ENCODE measurements at regions not wholly inside any gene's neighbourhood (a gene's known extent, or its start where the extent isn't known, plus 50 kb on each side); places are given as distances from the start of the nearest gene placed in this dataset.
"Not testable (repeated sequence)": the region's sequence is repeated elsewhere in the genome, so short reads cannot be mapped to it uniquely, and the experiment has no call there.

DNA sequence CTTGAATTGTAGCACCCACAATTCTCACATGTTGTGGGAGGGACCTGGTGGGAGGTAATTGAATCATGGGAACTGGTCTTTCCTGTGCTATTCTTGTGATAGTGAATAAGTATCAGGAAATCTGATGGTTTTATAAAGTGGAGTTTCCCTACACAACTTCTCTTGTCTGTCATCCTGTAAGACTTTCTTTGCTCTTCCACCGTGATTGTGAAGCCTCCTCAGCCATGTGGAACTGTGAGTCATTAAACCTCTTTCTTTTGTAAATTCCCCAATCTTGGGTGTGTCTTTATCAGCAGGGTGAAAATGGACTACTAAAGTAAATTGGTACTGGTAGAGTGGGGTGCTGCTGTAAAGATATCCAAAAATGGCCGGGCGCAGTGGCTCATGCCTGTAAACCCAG is 215.6 kb downstream of the LIG4 start:
- no peak for DNase-seq

DNA sequence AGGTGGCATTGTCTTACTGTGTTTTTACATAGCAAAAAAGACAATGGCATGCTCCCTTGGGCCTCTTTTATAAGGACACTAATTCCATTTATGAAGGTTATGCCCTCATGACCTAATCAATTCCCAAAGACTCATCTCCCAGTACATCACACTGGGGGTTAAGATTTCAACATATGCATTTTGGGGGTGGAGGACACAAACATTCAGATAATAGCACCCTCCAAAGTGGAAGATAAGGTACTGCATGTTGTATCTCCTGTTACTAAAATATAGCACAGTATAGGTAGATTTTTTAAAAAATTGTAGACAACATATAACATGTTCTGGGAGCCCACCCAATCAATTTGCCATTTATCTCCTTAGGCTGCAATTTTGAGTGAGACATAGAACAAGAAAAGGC is 221.2 kb downstream of the LIG4 start:
- no peak for DNase-seq

DNA sequence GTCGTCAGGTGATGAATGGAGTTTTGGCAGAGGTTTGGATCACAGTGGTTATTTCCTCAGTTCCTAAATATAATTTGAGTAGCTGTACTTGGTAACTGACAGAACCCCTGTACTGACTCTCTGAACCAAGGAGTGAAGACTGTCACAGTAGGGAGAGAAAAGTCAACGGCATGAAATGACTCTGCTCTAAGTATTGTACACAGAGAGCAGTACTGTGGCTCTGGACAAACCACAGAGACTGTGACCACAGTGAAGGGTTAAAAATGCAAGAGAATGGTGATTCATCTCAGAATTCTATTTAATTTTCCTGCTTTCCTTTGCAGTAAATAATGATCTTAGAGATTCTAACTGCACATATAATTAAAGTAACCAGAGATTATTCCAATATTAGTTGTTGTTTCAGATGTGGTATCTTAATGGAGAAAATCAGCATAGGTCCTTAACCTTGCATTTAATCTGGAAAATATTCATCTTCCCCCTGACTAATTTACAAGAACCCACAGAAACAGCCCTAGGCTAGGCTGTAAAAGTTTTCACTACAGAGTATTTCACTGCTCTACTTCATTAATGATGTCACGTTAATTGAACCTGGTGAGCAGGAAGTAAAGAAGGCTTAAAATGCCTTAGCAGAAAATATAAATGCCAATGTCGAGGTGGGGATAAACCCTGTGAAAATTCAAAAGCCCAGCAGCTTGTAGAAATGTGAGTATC is 221.9 kb downstream of the LIG4 start:
- no peak for DNase-seq

DNA sequence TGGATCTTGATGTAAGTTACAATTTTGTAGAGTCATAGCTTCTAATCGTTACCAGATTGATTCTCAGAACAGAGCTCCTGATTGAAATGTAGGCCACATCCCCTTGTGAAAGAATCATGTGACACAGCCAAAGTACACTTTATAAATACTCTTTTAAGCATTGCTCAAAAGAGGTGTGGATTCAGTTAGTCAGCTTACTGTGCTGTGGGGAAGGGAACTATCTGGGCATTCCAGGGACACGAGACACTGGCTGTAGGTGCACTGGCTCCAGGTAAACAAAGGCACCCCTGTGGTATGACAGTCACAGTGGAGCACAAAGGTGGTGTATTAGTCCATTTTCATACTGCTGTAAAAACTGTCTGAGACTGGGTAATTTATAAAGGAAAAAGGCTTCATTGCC is 222.8 kb downstream of the LIG4 start:
- DNase-seq, result no peak

DNA sequence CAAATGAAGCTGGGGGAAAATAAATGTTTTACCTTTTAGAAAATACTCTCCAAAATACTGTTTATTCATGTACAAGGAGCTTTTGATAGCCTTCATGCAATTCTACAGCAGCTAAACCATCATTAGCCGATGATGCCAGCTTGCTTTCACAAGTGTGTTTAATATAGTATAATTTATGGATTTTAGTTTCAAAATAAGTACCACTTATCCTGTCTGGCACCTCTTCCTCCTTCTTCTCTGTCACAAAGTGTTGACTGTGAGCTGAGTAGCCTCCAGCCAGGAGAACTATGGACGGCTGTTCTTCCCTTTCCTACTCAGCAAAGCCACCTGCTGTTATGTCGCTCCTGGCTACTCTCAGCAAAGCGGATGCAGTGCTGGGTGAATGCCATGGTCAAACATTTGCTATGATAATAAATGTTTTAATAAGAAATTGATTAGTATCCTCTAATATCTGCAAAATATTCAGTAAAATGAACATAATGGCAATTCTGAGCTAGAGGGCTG is 238.2 kb downstream of the LIG4 start:
- no peak for DNase-seq

DNA sequence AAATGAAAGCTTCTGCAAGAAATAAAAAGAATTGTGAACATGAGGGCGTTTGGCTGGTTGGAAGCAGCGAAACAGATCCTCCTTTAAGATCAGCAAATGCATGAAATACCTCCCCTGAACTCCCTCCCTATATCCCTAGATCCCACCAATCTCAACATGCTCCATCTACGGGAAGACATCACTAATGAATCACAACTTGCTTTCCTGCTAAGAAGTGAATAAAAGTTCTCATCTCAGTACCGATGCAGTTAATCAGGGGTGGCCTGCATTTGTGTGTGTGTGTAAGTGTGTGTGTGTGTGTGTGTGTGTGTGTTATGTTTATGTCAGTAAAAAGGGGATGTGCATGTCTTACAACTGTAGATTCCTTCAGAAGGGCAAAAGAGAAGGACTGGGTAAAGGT is 238.7 kb downstream of the LIG4 start:
- no peak for DNase-seq

DNA sequence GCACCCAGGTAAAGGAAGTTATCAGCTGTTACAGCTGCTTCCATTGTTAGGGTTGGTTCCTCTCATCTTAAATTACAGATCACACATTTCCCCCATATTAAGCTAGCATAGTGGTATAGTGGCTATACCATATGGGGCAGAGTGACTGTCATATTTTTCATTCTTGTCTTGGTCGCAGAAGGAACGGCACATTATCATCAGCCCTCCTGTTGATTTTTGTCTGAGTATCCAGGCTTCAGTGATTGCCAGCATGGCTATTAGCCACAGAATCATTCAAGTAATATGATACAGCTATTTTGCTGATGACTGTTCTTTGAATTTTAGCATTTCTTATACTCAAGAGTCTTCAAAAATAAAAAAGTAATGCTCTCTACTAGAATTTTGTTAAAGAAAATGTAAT is 240.9 kb downstream of the LIG4 start:
- DNase-seq, result no peak

DNA sequence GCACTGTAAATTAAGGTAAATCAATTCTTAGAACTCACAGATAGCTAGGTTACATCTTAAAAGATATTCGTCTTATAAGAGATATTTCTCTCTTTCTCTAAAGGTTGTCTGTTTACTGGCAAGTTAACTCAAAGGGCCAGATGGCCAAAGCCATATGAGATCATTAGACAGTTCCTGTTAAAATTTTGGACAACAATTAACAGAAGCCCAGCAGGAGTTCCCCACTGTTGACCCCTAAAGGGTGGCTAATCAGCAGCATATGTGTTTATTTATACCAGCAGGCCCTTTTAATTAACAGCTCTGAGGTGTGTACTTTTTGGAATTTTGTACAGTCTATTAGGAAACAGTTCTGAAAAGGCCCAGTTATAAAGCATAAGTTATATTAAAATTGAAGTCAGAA is 245.8 kb downstream of the LIG4 start:
- DNase-seq, result no peak

DNA sequence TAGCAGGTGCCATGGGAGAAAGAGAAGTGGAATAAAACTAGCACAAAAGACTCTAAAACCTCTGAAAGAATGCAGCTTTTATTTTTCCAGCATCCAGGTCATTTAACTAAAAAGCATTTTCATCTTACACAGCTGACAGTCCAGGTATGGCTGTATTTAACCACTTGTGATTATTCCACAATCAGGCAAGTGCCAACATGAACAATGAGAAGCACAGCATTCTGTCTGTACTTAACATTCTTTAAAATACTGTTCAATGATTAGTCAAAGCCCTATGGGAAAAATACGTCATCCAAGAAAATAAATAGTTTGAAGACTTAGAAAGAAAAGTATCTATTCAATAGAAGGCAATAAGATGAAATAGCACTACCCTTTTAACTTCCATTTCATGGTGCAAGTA is 246.9 kb downstream of the LIG4 start:
- no peak for DNase-seq

DNA sequence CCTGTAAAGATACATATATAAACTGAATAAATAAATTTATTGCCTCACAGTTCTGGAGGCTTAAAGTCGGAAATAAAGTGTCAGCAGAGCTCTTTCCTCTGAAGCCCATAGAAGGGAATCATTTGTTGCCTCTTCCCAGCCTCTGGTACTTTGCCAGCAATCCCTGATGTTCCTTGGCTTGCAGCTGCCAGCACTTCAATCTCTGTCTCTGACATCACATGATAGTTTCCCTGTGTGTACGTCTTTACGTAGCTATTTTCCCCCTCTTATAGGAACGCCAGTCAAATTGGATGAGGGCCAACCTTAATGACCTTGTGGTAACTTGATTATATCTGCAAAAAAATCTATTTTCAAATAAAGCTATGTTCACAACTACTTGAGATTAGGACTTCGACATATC is 250.9 kb downstream of the LIG4 start:
- DNase-seq, result no peak

DNA sequence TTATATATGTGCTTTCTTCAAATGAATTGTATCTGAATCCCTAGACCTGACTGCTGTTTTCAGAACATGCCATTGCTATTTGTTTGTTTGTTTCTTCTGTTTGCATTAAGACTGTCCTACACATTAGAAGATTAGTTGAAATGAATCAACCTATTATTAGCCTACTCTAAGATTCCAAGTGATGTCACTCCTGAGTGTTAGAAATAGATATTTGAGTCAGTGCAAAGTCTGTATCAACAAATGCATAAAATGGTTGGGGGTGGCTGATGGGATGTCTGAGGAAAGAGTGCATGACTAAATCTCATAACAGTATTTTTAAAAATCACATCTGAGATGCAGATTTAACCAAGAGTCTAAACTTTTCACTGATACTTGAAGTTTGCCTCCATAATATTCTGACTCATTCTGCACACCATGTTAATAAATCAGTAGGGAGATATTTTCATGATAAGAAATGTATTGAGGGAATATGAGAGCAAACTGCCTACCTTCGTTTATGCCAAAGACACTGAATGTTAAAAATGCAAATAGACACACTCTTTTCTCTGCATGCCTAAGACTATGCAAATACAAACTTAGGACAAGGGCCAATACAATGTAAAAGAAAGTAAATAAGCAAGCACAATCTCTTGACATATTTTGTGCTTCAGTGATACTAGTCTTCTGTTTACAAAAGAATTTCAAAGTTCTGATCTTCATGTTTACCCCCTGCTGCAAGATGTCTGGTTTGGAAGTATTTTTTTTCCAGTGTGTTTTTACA is 253.3 kb downstream of the LIG4 start:
- no peak for DNase-seq

DNA sequence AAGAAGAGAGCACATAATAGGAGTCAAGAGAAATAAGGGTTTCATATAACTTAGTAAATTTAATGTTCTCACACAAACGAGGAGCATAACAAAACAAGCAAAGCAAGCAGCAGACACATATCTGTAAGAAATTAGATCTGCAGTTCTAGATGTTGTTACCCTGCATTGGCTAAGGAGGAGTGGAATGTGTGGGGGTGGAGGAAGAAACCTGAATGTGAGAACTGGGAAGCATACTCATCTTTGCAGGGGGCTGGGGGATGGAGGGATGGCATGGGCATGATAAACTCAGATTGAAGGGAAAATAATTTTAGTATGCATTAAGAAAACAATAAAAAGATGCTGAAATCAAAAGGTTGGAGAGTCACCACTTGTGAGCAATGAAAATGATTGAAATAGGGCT is 255.0 kb downstream of the LIG4 start:
- DNase-seq, result no peak

DNA sequence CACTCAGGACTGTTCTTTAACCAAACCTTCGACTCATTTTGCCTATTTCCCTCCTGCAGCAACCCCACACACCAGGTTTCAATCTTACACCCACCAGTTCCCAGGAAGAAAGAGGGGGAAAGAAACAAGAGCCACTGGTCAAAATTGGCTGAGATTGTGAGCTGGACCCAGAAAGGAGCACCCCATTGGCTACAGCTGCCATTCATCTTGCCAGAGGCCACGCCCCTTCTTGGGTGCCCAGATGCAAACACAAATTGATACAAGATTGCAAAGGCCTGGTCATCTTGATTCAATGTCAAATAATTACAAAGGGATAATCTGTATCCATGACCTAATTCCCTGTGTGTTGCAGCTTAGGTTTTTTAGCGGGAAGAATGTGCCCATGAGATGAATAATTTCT is 258.4 kb downstream of the LIG4 start:
- DNase-seq, result no peak

DNA sequence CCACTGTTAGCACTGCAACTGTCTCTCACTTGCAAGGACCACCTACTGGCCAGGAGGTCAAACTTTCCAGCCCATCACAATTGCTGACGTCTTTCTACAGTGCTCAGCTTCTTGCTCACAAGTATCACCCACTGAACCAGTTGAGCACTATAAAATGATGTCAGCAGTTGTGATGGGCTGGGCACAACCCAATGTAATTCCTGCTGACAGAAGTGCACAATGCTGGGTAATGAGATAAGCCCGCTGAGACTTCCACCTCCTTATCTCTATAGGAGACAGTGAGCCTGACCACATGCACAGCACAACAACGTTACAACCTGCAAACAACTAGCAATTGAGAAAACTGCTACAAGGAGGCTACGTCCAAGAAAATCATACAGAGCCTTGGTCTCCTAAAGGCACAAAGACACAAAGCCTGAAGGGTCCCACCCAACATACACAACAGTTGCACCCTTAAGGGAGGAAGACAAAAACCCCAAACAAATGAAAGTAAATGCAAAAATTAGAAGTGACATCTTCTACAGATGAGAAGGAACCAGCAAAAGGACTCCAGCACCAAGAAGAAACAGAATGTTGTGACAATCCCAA is 273.2 kb downstream of the LIG4 start:
- DNase-seq, result no peak

DNA sequence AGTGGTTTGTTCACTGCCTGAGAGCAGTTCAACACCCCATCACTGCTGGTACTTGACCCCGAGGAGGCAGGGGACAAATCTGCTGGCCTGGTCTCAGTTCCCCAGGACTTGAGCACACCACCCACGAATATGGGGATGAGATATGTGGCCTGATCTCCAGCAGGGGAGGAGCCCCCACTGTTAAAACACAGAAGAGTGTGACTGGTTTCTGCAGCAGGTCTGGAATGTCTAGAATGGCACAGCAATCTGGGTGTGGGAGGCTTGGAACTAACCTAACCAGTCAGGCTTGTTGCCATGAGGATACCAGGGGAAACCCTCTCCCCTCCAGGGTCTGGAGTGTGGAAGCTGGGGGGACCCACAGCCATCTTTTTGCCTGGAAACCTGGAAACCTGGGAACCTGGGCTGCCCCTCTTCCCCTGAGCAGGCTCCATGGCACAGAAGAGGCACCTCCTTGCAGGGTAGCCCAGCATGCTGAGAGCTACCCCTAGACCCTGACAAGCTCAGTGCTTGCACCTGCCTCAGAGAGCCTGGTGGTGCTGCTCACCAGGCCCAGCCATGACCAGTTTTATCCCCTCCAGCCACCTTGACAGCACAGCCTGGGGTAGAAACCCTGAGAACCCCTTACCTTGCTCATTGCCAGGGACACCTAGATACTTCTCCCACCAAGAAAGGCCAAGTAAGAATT is 273.8 kb downstream of the LIG4 start:
- DNase-seq, result no peak

DNA sequence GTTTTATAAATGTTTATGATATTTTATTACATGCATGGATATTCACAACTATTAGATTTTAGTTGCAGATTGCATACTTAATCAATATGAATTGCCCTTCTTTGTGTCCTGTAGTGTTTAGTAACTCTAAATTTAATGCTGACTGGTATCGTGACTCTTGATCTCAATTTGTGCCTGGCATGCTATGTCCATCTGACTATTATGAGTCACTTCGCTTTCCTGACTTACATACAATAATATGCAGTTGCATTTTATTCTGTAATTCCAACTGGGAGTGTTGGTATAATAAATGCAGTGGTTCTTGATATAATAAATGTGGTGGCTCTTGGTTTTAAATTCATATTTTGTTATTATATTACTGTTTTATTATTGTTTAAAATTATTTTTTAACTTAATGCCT is 277.5 kb downstream of the LIG4 start:
- no peak for DNase-seq

DNA sequence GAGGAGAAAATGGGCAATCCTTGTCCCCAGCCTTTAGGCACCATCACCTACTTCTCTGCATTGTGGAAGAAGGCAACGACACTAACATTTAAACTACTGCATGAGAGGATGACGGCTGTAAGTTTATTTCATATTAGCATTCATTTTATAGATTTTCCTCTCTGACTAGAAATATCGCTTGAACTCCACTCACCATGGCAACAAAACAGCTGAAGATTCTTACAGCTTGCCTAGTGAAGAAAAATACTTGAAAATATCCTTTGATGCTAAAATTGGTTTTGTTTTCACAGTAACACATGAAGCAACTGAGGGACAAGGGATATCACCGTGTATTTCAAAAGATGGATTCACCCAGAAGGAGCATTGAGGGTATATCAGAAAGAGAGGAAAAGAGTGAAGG is 284.3 kb downstream of the LIG4 start:
- no peak for DNase-seq

DNA sequence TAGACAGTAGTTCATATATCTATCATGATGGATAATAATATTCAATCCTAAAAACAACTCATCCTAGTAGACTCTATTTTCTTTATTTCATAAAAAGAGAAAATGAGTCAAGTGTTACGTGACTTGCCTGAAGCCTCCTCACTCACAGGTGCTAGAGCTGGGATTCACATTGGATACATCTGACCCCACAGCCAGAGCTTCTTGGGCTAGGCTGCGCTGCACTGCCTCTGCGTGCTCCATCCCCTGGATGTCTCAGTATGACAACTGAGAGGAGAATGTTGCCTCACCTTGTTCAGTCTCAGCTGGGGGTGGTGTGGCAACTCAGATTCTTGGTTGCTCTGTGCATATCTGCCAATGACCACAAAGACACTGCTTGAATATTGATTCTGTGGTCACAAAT is 286.6 kb downstream of the LIG4 start:
- no peak for DNase-seq

DNA sequence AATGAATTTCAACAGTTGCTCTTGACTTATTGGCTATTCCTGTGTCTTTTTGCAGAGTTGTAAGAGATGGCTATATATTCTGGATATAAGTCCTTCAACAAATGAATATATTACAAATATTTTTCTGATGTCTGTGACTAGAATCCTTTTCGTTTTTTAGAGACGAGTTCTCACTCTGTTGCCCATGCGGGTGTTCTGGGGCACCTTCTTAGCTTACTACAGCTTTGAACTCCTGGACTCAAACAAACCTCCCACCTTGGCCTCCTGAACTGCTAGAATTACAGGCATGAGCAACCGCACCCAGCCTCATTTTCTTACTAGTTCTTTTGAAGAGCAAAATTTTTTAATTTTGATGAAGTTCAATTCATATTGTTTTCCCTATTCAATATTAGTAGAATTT is 287.8 kb downstream of the LIG4 start:
- no peak for DNase-seq

DNA sequence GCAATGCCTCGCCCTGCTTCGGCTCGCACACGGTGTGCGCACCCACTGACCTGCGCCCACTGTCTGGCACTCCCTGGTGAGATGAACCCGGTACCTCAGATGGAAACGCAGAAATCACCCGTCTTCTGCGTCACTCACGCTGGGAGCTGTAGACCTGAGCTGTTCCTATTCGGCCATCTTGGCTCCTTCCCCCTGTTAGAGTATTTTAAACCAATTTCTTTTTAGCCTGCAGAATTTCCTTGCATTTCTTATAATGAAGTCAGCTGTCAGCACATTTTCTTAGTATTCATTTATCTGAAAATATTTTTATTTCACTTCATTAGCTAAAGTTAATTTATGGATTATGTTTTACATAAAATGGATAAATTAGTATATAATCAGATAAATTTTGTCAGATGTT is 288.8 kb downstream of the LIG4 start:
- DNase-seq, result not testable (repeated sequence)

DNA sequence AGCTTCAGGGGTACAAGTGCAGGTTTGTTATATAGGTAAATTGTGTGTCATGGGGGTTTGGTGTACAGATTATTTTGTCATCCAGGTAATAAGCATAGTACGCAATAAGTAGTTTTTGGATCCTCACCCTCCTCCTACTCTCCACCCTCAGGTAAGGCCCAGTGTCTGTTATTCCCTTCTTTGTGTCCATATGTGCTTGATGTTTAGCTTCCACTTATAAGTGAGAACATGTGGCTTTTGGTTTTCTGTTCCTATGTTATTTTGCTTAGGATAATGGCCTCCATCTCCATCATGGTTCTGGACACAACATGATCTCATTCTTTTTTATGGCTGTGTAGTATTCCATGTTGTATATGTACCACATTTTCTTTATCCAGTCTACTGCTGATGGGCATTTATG is 298.4 kb downstream of the LIG4 start:
- not testable (repeated sequence) for DNase-seq

DNA sequence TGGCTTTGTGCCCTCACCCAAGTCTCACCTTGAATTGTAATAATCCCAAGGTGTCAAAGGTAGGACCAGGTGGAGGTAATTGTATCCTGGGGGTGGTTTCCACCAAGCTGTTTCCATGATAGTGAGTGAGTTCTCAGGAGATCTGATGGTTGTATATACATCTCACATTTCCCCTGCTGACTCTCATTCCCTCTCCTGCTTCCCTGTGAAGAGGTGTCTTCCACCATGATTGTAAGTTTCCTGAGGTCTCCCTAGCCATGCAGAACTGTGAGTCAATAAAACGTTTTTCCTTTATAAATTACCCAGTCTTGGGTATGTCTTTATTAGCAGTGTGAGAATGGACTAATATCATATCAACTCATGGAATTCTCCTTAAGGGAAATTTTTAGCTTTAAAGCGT is 302.6 kb downstream of the LIG4 start:
- no peak for DNase-seq

DNA sequence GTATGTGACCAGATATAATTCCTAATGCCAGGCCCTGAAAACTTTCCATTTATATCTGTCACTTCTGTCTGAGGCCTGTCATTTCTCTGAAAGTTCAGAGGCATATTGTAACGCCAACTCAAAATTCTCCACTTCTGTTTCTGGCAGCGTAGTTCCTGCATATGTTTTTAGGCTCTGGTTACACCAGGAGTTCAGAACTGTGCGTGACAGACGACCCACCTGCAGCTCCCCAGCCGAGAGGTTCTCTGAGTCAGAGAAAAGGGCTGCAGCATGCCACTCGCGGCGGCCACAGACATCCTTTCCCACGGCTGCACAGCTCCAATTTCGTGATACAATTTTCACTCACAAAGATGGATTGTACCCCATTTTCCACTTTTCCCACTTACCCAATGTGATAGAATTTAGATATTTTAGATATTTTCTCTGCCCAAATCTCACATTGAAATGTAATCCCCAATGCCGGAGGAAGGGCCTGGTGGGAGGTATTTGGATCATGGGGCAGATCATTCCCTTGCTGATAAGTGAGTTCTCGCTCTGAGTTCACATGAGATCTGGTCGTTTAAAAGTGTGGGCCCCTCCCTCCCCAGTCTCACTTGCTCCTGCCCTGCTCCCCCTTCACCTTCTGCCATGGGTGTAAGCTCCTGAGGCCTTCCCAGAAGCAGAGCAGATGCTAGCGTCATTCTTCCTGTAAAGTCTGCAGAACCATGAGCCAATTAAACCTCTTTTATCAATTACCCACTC is 308.1 kb downstream of the LIG4 start:
- DNase-seq, result no peak
